ENCODE measurements at regions not wholly inside any gene's neighbourhood (a gene's known extent, or its start where the extent isn't known, plus 50 kb on each side); places are given as distances from the start of the nearest gene placed in this dataset.

GRCh38 chr1:82299056-82299455 lies 498.3 kb downstream of the ADGRL2 start:
- Histone ChIP-seq H3K27me3 (no peaks in the 10 kb centered on the region), H3K4me1 (replicated peaks in 1 of 2) (no peaks in the 10 kb centered on the region), H3K4me3 (no peak overlapping the region), H3K9me3 (replicated peaks in 1 of 3) (no peaks in the 10 kb centered on the region), H3K36me3 (replicated peaks in 1 of 2) (no peaks in the 10 kb centered on the region), H3K27ac (peak overlapping the region in 1 of 5 donors; percentile 4)
- 70 to 80% (median 75%) methylated on average over 4 of the region's 4 CpGs for WGBS, 4 donors
- intact Hi-C loops (cut with DNase I), result no loop called here
- no peak for TF ChIP-seq POLR2A (IDR thresholded peaks at IDR 0.05)
- TF ChIP-seq, protein P1, sequence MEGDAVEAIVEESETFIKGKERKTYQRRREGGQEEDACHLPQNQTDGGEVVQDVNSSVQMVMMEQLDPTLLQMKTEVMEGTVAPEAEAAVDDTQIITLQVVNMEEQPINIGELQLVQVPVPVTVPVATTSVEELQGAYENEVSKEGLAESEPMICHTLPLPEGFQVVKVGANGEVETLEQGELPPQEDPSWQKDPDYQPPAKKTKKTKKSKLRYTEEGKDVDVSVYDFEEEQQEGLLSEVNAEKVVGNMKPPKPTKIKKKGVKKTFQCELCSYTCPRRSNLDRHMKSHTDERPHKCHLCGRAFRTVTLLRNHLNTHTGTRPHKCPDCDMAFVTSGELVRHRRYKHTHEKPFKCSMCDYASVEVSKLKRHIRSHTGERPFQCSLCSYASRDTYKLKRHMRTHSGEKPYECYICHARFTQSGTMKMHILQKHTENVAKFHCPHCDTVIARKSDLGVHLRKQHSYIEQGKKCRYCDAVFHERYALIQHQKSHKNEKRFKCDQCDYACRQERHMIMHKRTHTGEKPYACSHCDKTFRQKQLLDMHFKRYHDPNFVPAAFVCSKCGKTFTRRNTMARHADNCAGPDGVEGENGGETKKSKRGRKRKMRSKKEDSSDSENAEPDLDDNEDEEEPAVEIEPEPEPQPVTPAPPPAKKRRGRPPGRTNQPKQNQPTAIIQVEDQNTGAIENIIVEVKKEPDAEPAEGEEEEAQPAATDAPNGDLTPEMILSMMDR (IDR thresholded peaks at IDR 0.05), result no peak
- DNase-seq, result no peak

DNA sequence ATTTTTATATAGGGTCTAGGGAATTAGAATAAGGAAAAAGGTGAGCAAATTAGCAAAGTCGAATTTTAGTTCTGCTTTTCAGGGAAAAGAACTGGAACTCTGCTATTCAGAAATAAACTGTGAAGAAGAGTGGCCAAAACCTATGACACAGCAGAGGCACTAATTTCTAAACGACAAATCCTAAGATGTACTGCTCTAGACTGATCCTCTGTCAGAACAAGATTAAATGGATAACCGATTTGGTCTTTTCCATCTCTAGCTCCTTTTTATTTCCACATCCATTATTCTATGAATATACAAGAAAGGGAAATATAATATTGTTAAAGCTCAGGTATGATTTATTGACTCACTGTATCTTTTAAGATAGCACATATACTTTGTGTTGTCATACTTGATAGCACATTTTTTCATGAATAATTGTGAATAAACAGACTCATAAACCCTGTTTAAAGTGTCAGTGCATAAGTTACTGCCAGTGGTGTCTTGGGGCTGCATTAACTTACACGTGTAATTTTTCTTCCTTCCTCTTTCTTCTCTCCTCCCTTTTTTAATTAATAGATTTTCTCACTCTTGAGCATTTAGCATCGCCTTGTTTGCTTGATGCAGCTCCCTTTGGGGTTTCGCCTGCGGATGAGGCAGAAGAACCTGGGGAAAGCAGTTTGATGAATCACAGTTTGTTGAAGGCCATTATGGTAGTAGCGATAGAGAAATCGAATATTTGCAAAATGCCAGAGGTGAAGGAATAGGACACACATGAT lies 496.6 kb downstream of the ADGRL2 start:
- WGBS, 4 donors, result 62 to 66% (median 64%) methylated on average over 9 of the region's 9 CpGs

GRCh38 chr1:82287556-82287955 lies 486.8 kb downstream of the ADGRL2 start:
- TF ChIP-seq, protein P1 (IDR thresholded peaks at IDR 0.05), result no peak
- TF ChIP-seq POLR2A (IDR thresholded peaks at IDR 0.05), result no peak
- no peak for DNase-seq
- no peak overlapping the region for H3K27ac ChIP-seq
- WGBS, 4 donors, result 72 to 78% (median 75%) methylated on average over 3 of the region's 3 CpGs
- no peak overlapping the region for H3K4me3 ChIP-seq
- no peaks in the 10 kb centered on the region for H3K27me3 ChIP-seq
- H3K9me3 ChIP-seq (replicated peaks in 1 of 3), result no peaks in the 10 kb centered on the region
- no peaks in the 10 kb centered on the region for H3K4me1 ChIP-seq (replicated peaks in 1 of 2)
- intact Hi-C loops (cut with DNase I), result no loop called here
- H3K36me3 ChIP-seq (replicated peaks in 1 of 2), result no peaks in the 10 kb centered on the region

More for the DNA sequence above, 496.6 kb downstream of the ADGRL2 start:
- no peak for TF ChIP-seq POLR2A (IDR thresholded peaks at IDR 0.05)
- TF ChIP-seq, protein P1 (IDR thresholded peaks at IDR 0.05), result no peak
- DNase-seq, result no peak
- H3K4me3 ChIP-seq, result no peak overlapping the region
- no peak overlapping the region for H3K27ac ChIP-seq
- H3K9me3 ChIP-seq (replicated peaks in 1 of 3), result no peaks in the 10 kb centered on the region
- no peaks in the 10 kb centered on the region for H3K4me1 ChIP-seq (replicated peaks in 1 of 2)
- no peaks in the 10 kb centered on the region for H3K27me3 ChIP-seq
- H3K36me3 ChIP-seq (replicated peaks in 1 of 2), result no peaks in the 10 kb centered on the region
- intact Hi-C loops (cut with DNase I), result no loop called here

GRCh38 chr1:82284213-82284612 lies 483.5 kb downstream of the ADGRL2 start:
- Histone ChIP-seq H3K27ac (no peak overlapping the region), H3K4me1 (replicated peaks in 1 of 2) (no peaks in the 10 kb centered on the region), H3K4me3 (no peak overlapping the region), H3K9me3 (replicated peaks in 1 of 3) (no peaks in the 10 kb centered on the region), H3K36me3 (replicated peaks in 1 of 2) (no peaks in the 10 kb centered on the region), H3K27me3 (no peaks in the 10 kb centered on the region)
- intact Hi-C loops (cut with DNase I), result no loop called here
- no peak for TF ChIP-seq POLR2A (IDR thresholded peaks at IDR 0.05)
- TF ChIP-seq, protein P1 (IDR thresholded peaks at IDR 0.05), result no peak
- DNase-seq, result no peak
- 43 to 69% (median 64%) methylated on average over 1 of the region's 1 CpG for WGBS, 4 donors

Data from adrenal gland (tissue), 9 donors.